ENCODE measurements at regions not wholly inside any gene's neighbourhood (a gene's known extent, or its start where the extent isn't known, plus 50 kb on each side); places are given as distances from the start of the nearest gene placed in this dataset.
A peak's percentile ranks its signal among the peaks of the same experiment; 100 is the strongest.
"Not testable (repeated sequence)": the region's sequence is repeated elsewhere in the genome, so short reads cannot be mapped to it uniquely, and the experiment has no call there.

- no peak for DNase-seq
These were observed 197.8 kb downstream of the MEMO1 start for GRCh38 chr2:31813016-31813415.

GRCh38 chr2:31812051-31812798, 198.6 kb downstream of the MEMO1 start:
- peak in 1 of 2 donors; percentile 94 for DNase-seq

- DNase-seq, result no peak
These were observed 199.3 kb downstream of the MEMO1 start for GRCh38 chr2:31811482-31811881.

- DNase-seq, result no peak
These were observed 200.4 kb downstream of the MEMO1 start for GRCh38 chr2:31810200-31810917.

- no peak for DNase-seq
These were observed 205.1 kb downstream of the MEMO1 start for GRCh38 chr2:31805688-31806087.

- not testable (repeated sequence) for DNase-seq
These were observed 207.2 kb downstream of the MEMO1 start for GRCh38 chr2:31803481-31804153.

- DNase-seq, result no peak
These were observed 208.1 kb downstream of the MEMO1 start for GRCh38 chr2:31802711-31803110.

- not testable (repeated sequence) for DNase-seq
These were observed 211.5 kb downstream of the MEMO1 start for GRCh38 chr2:31799282-31799681.

- no peak for DNase-seq
These were observed 207.5 kb upstream of the SRD5A2 start for GRCh38 chr2:31788273-31788672.

- no peak for DNase-seq
These were observed 205.1 kb upstream of the SRD5A2 start for GRCh38 chr2:31785876-31786275.

GRCh38 chr2:31784868-31785267, 204.1 kb upstream of the SRD5A2 start:
- DNase-seq, result no peak

GRCh38 chr2:31783446-31784091, 202.8 kb upstream of the SRD5A2 start:
- not testable (repeated sequence) for DNase-seq

- DNase-seq, result no peak
These were observed 197.4 kb upstream of the SRD5A2 start for GRCh38 chr2:31778153-31778552.

- DNase-seq, result no peak
These were observed 190.0 kb upstream of the SRD5A2 start for GRCh38 chr2:31770741-31771140.

- no peak for DNase-seq
These were observed 184.6 kb upstream of the SRD5A2 start for GRCh38 chr2:31765078-31765945.

GRCh38 chr2:31764169-31764568, 183.4 kb upstream of the SRD5A2 start:
- no peak for DNase-seq

GRCh38 chr2:31762085-31762484, 181.3 kb upstream of the SRD5A2 start:
- DNase-seq, result no peak

- DNase-seq, result not testable (repeated sequence)
These were observed 176.6 kb upstream of the SRD5A2 start for GRCh38 chr2:31757351-31757750.

- not testable (repeated sequence) for DNase-seq
These were observed 168.0 kb upstream of the SRD5A2 start for GRCh38 chr2:31748746-31749145.

- DNase-seq, result no peak
These were observed 167.3 kb upstream of the SRD5A2 start for GRCh38 chr2:31748041-31748440.

GRCh38 chr2:31739161-31739560, 158.4 kb upstream of the SRD5A2 start:
- DNase-seq, result no peak

All from bone marrow (tissue), 2 donors.